Retina (tissue), 1 donor: ENCODE measurements at regions not wholly inside any gene's neighbourhood (a gene's known extent, or its start where the extent isn't known, plus 50 kb on each side); places are given as distances from the start of the nearest gene placed in this dataset.
A peak's percentile ranks its signal among the peaks of the same experiment; 100 is the strongest.

ENCODE experiments used
- DNase-seq: peaks from one replicate; pipeline ENCODE4 v3.0.0-alpha.2; 2016

DNA sequence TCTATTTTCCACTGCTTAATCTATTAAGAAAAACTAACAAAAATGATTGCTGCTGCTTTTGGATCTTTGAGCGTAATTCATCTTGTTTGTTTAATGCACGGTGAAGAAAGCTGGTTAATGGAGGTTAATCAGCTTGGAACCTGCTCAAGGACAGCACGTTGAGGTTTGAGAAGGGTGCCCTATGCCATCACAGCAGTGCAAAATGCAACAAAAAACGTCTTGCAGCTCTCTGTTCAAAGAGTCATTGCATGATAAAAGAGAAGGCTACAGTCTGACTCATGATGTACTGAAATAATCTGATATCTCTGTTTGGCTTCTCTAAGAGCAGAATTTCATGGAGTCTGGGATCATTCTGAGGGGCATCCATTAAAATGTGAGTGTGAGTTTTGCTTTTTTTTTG, 80.6 kb upstream of the PREP start:
- DNase-seq: peak; percentile 16

DNA sequence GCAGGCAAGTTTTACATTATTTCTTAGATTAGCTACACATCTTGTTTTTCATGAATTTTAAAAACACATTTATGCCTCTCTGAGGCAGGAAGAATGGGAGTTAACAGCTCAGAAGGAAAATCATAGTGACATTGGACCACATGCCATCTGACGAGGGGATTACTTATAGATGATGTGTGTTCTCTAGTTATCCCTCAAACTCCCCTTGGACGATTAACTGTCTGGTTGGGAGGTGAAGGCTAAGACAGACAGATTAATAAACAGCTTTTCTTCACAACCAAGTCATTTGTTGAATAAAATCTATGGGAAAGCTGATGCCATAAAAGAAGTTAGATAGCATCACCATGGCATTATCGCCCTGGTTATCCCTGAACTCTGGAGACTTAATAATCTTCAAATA, 80.0 kb upstream of the PREP start:
- DNase-seq: no peak

DNA sequence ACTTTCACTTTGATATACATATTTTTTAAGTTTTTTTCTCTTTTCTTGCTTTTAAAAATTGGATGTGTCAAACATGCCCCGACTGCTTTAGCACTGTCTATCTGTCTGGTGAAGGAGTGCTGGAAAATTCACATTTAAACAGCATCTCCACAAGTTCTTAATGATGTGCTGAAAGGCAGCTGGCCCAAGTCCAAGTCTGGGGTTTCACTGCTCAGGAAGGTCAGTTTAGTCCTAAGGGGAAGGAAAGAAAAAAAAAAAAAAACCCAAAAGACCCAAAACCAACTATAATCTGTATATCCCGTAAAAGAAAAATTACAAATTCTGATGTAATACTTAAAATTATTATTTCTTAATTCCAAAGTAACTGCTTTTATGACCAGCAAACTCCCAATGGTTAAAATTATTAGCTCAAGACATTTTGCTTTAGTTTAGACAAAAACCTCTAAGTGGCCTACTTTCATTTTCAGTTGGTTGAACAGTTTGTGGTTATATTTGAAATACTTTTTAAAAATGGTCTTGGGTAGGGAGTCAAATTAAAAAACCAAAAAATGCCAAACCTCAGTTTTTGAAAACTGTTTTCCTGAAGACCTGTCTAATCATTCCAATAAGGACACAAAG, 79.5 kb upstream of the PREP start:
- peak; percentile 26 for DNase-seq

DNA sequence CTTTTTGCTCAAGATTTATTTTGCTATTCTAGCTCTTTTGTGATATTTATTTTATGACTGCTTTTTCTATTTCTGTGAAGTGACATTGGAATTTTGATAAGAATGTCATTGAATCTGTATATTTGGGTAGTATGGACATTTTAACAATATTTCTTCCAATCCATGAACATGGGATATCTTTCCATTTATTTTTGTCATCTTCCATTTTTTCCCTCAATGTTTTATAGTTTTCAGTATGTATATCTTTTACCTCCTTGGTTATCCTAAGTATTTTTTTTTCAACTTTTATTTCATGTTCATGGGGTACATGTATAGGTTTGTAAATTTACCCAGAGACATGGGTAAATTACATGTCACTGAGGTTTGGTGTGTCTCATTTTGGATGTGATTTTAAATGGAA, 74.1 kb upstream of the PREP start:
- no peak for DNase-seq

DNA sequence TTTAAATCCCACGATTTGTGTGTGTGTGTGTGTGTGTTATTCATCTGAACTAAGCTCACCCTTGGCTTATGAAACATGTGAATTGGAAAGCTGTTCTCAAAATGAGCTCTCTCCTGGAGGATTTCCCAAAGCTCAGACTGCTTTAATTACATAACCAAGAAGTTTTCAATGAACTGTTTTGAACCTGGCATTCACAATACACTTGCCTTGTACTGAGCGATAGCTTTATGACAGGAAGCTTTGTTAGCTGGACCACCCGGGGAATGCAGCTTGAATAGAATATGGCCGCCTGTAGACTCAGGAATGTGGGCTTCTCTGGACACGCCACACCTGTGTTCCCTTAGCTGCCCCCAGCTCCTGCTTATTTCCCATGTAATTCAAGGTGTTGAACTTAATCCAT, 71.4 kb upstream of the PREP start:
- DNase-seq: peak; percentile 14

DNA sequence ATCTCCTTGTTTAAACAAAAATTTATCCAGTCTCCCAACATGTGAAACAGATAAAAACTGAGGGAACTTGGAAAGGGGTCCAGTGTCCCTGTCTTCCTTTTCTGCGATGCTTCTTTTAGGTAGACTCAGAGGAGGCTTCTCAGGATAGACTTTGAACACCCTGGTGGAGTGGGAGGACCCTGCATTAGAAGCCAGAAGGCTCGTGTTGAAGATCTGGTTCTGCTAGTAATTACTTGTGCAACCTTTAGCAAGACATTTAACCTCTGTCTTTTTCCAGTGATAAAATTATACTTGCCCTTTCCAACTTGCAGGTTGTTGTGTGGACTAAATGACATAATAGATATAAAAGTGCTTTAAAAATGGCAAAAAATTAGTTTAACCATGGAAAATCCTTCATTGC, 67.1 kb upstream of the PREP start:
- no peak for DNase-seq

DNA sequence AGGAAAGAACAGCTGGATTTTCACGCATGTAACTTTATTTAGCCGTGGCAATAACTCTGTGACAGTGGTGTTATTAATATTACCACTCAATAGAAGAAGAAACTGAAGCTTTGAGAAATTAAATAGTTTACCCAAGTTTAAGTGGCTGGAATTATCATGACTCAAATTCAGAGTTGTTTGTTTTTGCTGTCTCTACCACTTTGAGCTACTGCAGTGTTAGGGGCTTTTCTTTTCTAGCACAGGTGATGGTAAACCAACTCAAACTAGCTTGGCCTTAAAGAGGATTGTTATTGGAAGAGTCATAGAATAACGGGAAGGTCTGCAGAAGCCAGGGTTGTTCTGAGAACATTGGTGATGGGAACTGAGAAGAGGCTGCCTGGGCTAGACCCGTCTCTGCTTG, 66.0 kb upstream of the PREP start:
- DNase-seq: no peak

DNA sequence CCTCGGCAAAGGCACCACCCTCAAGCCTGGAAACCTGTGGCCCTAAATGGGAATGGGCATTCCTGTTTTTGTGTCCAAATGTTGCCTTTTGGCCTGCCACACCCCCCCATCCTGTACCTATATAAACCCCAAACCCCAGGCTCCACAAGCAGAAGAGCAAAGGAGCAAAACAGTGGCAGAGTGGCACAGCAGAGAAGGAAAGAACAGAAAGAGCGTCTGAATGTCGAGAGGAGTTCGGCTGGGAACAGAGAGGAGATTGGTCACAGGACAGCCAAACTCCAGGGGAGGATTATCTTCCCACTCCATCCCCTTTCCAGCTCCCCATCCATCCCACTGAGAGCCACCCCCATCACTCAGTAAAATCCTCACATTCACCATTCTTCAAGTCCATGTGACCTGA, 58.0 kb upstream of the PREP start:
- no peak for DNase-seq

DNA sequence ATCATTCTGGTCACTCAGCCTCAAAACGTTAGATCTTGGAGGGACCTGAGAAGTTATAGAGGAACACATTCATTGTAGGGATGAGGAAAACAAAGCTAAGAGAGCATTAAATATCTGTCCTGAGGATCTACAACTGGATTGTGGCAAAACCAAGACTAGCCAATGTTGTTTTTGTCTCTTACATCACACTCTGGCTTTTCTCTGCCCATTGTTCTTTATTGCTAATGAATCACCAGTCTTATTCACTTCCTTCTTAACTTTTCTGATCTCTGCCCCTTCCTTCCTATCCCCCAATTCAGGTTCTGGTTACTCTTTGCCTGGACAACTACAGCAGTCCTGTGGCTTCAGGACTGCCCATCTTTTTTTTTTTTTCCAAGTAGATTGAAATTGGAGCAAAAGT, 57.0 kb upstream of the PREP start:
- no peak for DNase-seq

DNA sequence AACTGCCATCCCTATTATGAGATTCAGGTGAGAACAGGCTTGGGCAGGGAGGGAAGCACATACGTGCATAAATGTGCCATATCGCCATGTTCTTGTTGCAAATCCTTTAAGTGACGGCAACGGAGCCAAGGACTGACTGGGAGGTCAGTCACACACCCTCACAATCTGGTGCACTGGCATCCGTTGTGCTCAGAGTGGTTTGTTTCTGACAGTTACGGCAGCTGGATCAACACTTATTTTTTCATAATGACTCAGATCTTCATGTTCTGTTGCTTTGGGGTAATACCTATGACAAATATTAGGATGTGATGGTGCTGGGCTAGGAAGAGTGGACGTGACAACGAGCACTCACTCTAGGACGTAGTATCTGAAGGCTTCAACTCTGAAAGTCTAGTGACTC, 56.2 kb upstream of the PREP start:
- no peak for DNase-seq

DNA sequence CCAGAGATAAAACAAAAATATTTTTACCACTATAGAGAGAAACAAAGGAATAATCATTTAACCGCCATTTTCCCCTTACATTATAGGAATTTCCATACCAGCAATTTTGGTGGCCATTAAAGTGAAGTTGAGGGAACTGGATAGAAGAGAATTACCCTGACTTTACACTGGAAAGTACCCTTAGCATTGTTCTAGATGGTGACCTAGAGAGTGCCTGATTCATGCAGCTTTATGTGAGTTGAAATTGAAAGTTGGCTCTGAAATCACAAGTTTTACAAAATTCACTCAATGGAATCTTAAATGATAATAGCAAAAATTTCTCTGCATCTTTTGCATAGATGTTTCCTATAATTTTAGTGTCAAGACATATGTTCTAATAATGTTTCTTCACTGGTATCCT, 55.7 kb upstream of the PREP start:
- no peak for DNase-seq

DNA sequence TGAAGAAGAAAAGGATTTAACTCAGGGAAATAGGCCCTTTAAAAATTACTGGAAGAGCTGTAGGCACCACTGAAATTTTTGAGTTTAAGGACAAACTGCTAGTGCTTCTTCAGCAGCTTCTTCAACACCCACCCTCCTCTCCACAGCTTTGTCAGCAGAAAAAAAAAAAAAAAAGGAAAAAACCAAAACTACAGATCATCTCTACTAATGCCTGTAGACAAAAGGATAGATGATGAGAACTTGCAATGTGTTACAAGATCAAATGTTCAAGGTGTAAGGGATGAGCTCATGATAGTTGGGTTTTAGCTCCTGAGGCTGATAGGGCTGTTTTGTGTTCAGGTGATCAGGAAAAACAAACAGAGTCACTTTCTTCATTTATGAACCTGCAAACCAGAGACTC, 55.2 kb upstream of the PREP start:
- DNase-seq: no peak

DNA sequence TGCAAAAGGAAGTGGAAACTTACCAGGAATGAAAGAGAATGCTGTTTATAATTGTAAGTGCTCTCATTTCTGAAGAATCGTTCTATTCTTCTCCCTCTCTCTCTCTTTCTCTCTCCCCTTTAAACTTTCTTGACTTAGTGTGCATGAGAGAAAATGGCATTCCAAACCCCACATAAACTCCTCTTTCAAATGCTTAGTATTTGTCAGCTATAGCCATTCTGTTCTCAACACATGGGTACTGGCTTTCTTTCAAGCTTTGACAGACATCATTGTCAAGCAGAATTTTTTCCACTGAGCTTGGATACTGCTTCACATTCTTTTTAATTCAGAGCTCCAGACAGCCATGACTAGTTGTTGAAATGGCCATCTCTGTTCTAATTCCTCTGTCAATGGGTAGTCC, 51.1 kb upstream of the PREP start:
- no peak for DNase-seq

DNA sequence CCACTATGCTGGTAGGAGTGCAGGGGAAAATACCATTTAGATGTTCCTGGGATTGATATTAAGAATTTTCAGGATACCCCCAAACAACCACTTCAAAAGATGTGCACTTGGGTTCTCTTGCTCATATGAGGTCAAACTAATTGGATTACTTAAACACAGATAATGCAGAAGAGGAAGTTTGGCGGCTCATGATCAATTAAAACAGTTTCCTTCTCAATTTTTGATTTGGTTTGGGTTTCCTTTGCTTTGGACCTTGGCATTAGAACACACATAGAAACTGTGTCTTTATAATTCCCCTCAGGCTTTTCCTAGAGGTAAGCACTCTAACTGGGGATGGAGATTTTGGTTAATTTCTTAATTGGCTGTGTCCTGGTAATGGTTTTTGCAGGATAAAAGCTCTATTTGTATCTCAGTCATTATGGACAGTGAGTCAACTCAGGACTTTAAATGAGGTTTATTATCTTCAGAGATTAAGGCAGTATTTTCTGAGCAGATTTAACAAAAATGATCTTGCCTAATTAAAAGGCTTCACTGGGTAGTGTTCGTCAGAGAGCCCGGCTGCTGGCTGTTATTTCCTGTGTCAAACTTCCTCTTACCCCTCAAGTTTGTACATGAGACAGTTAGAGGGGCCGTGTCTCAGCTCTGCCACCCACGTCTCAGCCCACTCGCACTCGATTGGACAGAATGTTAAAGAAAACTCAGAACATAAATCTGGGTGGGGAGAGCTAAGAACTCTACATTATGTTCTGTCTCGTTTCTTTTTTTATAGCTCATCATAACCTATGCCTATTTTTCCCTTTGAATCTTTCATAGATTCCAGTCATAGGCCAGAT, 50.3 kb upstream of the PREP start:
- DNase-seq: no peak
